ENCODE measurements at regions not wholly inside any gene's neighbourhood (a gene's known extent, or its start where the extent isn't known, plus 50 kb on each side); places are given as distances from the start of the nearest gene placed in this dataset.

DNA sequence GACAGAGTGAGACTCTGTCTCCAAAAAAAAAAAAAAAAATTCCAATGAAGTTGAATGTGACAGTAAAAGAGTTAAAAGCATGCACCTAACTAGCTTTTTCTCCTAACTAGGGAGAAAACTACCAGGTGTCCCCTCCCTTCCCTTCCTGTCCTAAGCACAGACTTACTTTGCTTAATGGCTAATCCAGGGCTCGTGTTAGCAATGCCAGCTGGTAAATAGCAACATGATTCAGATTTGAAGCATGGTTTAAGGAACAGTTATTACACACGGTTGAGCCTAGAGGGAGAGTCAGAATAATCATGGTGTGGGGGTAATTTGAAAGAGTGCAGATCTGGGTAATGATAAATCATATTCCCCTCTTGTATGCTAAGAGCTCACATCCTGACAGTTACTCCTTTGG lies 338.3 kb downstream of the STIM2 start:
- Histone ChIP-seq H2BK15ac (replicated peaks; ENCODE audit: low read depth) (no peak overlapping the region), H2BK5ac (ENCODE audit: low read length) (no peak overlapping the region), H3K9ac (ENCODE audit: low read length) (no peak overlapping the region), H3K56ac (ENCODE audit: low read length) (no peak overlapping the region), H3K4me2 (ENCODE audit: low read length) (no peak overlapping the region), H3K4ac (ENCODE audit: low read depth, low read length) (no peak overlapping the region), H4K5ac (ENCODE audit: low read length) (no peak overlapping the region), H4K8ac (ENCODE audit: low read depth, low read length) (no peak overlapping the region), H3K23ac (ENCODE audit: low read length) (no peak overlapping the region), H2BK120ac (ENCODE audit: low read depth, low read length) (no peak overlapping the region), H3K4me1 (ENCODE audit: control insufficient read depth, low read depth, low read length) (no peaks in the 10 kb centered on the region), H3K36me3 (ENCODE audit: control insufficient read depth, insufficient read depth, low read length) (no peaks in the 10 kb centered on the region), H2AK5ac (ENCODE audit: low read length) (no peak overlapping the region), H3K79me2 (ENCODE audit: control insufficient read depth, insufficient read depth, low read length) (no peaks in the 10 kb centered on the region), H3K79me1 (ENCODE audit: low read length) (no peaks in the 10 kb centered on the region), H3K27ac (ENCODE audit: low read depth, low read length) (no peak overlapping the region), H3K4me3 (ENCODE audit: low read length) (no peak overlapping the region), H3K27me3 (ENCODE audit: insufficient read depth, low read length, poor library complexity) (no peaks in the 10 kb centered on the region), H3K18ac (ENCODE audit: low read length) (no peak overlapping the region)
- DNase-seq, result no peak
- no CpG with 5 or more reads among the region's 2 CpGs for WGBS (ENCODE audit: extremely low coverage, insufficient coverage, low lambda C conversion rate)

DNA sequence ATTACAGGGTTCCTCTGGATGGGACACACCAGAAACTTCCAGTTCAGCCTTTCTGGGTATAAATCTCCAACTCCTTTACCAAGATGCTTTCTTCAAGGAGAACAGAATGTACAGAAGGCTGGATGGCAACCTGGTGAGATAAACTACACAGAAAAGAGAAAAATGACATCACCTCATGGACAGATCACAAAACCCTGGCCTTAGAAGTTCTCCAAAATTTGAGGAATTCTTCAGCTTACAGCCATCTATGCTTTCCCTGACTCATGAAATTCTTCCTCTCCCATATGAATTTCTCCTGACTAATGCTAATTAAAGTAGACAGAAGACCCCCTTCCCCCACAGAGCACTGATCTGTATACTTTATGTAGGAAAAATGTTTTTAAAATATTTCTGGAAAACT lies 345.4 kb downstream of the STIM2 start:
- H3K27ac ChIP-seq (ENCODE audit: low read depth, low read length), result no peak overlapping the region
- no peak overlapping the region for H2BK120ac ChIP-seq (ENCODE audit: low read depth, low read length)
- no peak overlapping the region for H3K56ac ChIP-seq (ENCODE audit: low read length)
- no peak overlapping the region for H4K8ac ChIP-seq (ENCODE audit: low read depth, low read length)
- no peak overlapping the region for H2BK15ac ChIP-seq (replicated peaks; ENCODE audit: low read depth)
- H2AK5ac ChIP-seq (ENCODE audit: low read length), result no peak overlapping the region
- H3K4me1 ChIP-seq (ENCODE audit: control insufficient read depth, low read depth, low read length), result no peaks in the 10 kb centered on the region
- H3K36me3 ChIP-seq (ENCODE audit: control insufficient read depth, insufficient read depth, low read length), result no peaks in the 10 kb centered on the region
- H3K27me3 ChIP-seq (ENCODE audit: insufficient read depth, low read length, poor library complexity), result no peaks in the 10 kb centered on the region
- no peak for DNase-seq
- H3K79me2 ChIP-seq (ENCODE audit: control insufficient read depth, insufficient read depth, low read length), result no peaks in the 10 kb centered on the region
- no peak overlapping the region for H3K4me2 ChIP-seq (ENCODE audit: low read length)
- no peaks in the 10 kb centered on the region for H3K79me1 ChIP-seq (ENCODE audit: low read length)
- no peak overlapping the region for H3K9ac ChIP-seq (ENCODE audit: low read length)
- no peak overlapping the region for H3K4ac ChIP-seq (ENCODE audit: low read depth, low read length)
- no peak overlapping the region for H4K5ac ChIP-seq (ENCODE audit: low read length)
- no peak overlapping the region for H2BK5ac ChIP-seq (ENCODE audit: low read length)
- no peak overlapping the region for H3K4me3 ChIP-seq (ENCODE audit: low read length)
- no peak overlapping the region for H3K23ac ChIP-seq (ENCODE audit: low read length)
- no peak overlapping the region for H3K18ac ChIP-seq (ENCODE audit: low read length)

DNA sequence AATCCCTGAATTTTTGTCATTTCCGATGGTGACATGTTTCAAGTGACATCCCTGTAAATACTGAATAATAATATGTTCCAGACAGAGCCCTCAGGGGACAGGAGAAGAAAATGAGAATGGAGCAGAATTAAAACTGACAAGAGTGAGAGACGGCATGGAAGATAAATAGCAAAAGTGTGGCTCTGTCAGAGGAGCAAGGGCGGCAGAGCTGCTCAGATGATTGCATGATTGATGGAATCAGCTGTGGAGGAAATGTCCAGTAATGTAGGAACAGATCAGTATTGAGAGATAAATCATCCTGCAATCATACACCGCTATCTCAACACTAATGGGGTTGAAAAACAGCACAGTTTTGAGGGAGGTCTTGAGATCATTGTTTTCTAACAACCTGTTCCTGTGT lies 350.3 kb downstream of the STIM2 start:
- Histone ChIP-seq H3K4me1 (ENCODE audit: control insufficient read depth, low read depth, low read length) (no peaks in the 10 kb centered on the region), H3K4ac (ENCODE audit: low read depth, low read length) (no peak overlapping the region), H3K4me3 (ENCODE audit: low read length) (no peak overlapping the region), H2BK120ac (ENCODE audit: low read depth, low read length) (no peak overlapping the region), H3K18ac (ENCODE audit: low read length) (no peak overlapping the region), H3K56ac (ENCODE audit: low read length) (no peak overlapping the region), H3K27me3 (ENCODE audit: insufficient read depth, low read length, poor library complexity) (no peaks in the 10 kb centered on the region), H3K9ac (ENCODE audit: low read length) (no peak overlapping the region), H4K8ac (ENCODE audit: low read depth, low read length) (no peak overlapping the region), H3K27ac (ENCODE audit: low read depth, low read length) (no peak overlapping the region), H3K36me3 (ENCODE audit: control insufficient read depth, insufficient read depth, low read length) (no peaks in the 10 kb centered on the region), H3K4me2 (ENCODE audit: low read length) (no peak overlapping the region), H2BK5ac (ENCODE audit: low read length) (no peak overlapping the region), H3K23ac (ENCODE audit: low read length) (no peak overlapping the region), H2BK15ac (replicated peaks; ENCODE audit: low read depth) (no peak overlapping the region), H2AK5ac (ENCODE audit: low read length) (no peak overlapping the region), H3K79me1 (ENCODE audit: low read length) (no peaks in the 10 kb centered on the region), H4K5ac (ENCODE audit: low read length) (no peak overlapping the region), H3K79me2 (ENCODE audit: control insufficient read depth, insufficient read depth, low read length) (no peaks in the 10 kb centered on the region)
- no CpG with 5 or more reads among the region's 4 CpGs for WGBS (ENCODE audit: extremely low coverage, insufficient coverage, low lambda C conversion rate)
- no peak for DNase-seq

DNA sequence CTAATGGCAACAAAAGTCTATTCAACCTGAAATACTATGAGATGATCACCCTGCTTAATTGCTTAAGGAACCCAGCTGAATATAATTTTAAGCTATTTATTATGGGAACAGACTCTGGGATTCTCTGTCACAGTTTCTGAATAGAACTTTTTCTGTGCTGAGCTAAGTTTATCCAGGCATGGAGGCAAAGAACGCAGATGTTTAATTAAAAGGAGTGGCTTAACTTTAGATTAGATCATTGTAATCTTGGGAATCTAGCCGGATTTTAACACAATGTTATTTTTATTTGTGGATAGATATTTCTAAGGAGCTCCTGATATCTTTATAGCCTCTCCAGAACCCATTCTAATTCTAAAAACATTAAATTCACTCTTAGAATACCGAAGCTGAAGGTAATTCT lies 353.4 kb downstream of the STIM2 start:
- no peak overlapping the region for H2AK5ac ChIP-seq (ENCODE audit: low read length)
- no peak overlapping the region for H2BK120ac ChIP-seq (ENCODE audit: low read depth, low read length)
- H3K18ac ChIP-seq (ENCODE audit: low read length), result no peak overlapping the region
- no peak overlapping the region for H3K4me2 ChIP-seq (ENCODE audit: low read length)
- no peak overlapping the region for H2BK5ac ChIP-seq (ENCODE audit: low read length)
- H3K4me1 ChIP-seq (ENCODE audit: control insufficient read depth, low read depth, low read length), result no peaks in the 10 kb centered on the region
- H3K27ac ChIP-seq (ENCODE audit: low read depth, low read length), result no peak overlapping the region
- H3K79me2 ChIP-seq (ENCODE audit: control insufficient read depth, insufficient read depth, low read length), result no peaks in the 10 kb centered on the region
- H3K27me3 ChIP-seq (ENCODE audit: insufficient read depth, low read length, poor library complexity), result no peaks in the 10 kb centered on the region
- no peak overlapping the region for H3K4ac ChIP-seq (ENCODE audit: low read depth, low read length)
- no peak overlapping the region for H3K23ac ChIP-seq (ENCODE audit: low read length)
- H3K9ac ChIP-seq (ENCODE audit: low read length), result no peak overlapping the region
- no CpG with 5 or more reads among the region's 3 CpGs for WGBS (ENCODE audit: extremely low coverage, insufficient coverage, low lambda C conversion rate)
- no peaks in the 10 kb centered on the region for H3K79me1 ChIP-seq (ENCODE audit: low read length)
- H3K4me3 ChIP-seq (ENCODE audit: low read length), result no peak overlapping the region
- no peak overlapping the region for H3K56ac ChIP-seq (ENCODE audit: low read length)
- H4K8ac ChIP-seq (ENCODE audit: low read depth, low read length), result no peak overlapping the region
- H3K36me3 ChIP-seq (ENCODE audit: control insufficient read depth, insufficient read depth, low read length), result no peaks in the 10 kb centered on the region
- no peak for DNase-seq
- no peak overlapping the region for H2BK15ac ChIP-seq (replicated peaks; ENCODE audit: low read depth)
- no peak overlapping the region for H4K5ac ChIP-seq (ENCODE audit: low read length)

DNA sequence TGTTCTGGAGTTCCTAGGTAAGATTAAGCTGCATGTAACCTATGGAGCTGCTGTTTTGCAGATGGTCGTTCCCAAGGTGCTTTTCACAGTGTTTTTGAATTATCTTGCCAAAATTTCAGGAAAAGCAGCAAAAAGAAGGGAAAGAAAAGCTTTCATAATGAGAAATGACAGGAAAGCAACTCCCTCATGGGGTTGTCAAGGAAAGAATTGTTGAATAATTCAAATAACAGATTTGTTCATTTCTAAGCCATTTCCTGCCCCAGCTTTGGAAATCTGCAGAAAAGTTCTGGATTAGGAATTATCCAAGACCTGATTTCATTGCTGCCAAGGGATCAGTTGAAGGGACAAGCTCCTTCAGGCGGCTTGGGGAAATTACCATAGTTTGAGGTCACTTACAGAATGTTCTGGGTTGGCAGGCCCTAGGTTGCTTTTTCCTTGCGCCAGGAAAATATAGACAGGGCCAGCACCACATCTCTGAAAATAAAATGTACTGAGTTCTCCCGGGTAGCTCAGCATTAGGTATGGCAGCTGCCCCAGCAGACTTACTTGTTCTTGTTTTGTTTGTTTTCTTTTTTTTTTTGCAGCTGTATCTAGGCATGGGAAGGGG lies 354.7 kb downstream of the STIM2 start:
- H2BK120ac ChIP-seq (ENCODE audit: low read depth, low read length), result no peak overlapping the region
- H3K4me1 ChIP-seq (ENCODE audit: control insufficient read depth, low read depth, low read length), result no peaks in the 10 kb centered on the region
- no peaks in the 10 kb centered on the region for H3K79me1 ChIP-seq (ENCODE audit: low read length)
- H3K9ac ChIP-seq (ENCODE audit: low read length), result no peak overlapping the region
- no peak overlapping the region for H2BK5ac ChIP-seq (ENCODE audit: low read length)
- H3K27ac ChIP-seq (ENCODE audit: low read depth, low read length), result no peak overlapping the region
- no peaks in the 10 kb centered on the region for H3K79me2 ChIP-seq (ENCODE audit: control insufficient read depth, insufficient read depth, low read length)
- H3K23ac ChIP-seq (ENCODE audit: low read length), result no peak overlapping the region
- H4K8ac ChIP-seq (ENCODE audit: low read depth, low read length), result no peak overlapping the region
- no peak overlapping the region for H4K5ac ChIP-seq (ENCODE audit: low read length)
- no peak overlapping the region for H3K56ac ChIP-seq (ENCODE audit: low read length)
- H3K36me3 ChIP-seq (ENCODE audit: control insufficient read depth, insufficient read depth, low read length), result no peaks in the 10 kb centered on the region
- no peak overlapping the region for H2AK5ac ChIP-seq (ENCODE audit: low read length)
- H3K27me3 ChIP-seq (ENCODE audit: insufficient read depth, low read length, poor library complexity), result no peaks in the 10 kb centered on the region
- no peak overlapping the region for H3K18ac ChIP-seq (ENCODE audit: low read length)
- no peak overlapping the region for H3K4me2 ChIP-seq (ENCODE audit: low read length)
- no peak overlapping the region for H2BK15ac ChIP-seq (replicated peaks; ENCODE audit: low read depth)
- no peak overlapping the region for H3K4ac ChIP-seq (ENCODE audit: low read depth, low read length)
- no CpG with 5 or more reads among the region's 4 CpGs for WGBS (ENCODE audit: extremely low coverage, insufficient coverage, low lambda C conversion rate)
- no peak for DNase-seq
- H3K4me3 ChIP-seq (ENCODE audit: low read length), result no peak overlapping the region

DNA sequence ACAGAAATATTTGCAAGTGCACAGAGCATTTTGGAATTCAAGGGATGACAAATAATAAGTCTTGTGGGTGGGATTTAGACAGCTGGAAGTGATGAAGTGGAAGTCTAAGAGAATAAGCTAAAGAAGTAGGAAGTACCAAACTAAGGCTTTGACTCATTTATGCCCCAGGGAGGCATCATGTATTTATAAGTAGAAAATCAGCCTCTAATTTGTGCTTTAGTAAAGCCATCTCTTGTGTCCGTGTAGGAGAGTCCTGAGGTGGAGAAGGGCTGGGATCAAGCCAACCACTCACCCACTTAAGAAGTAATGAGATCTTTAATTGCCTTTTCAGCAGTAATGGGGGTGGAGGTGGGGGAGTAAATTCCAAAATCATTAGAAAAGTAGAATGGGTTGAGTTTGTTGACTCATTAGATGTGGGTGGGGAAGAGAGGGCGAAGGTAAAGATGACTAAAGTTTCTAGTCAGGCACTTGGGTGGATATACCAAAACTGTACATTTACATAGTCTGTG lies 356.7 kb downstream of the STIM2 start:
- Histone ChIP-seq H3K27me3 (ENCODE audit: insufficient read depth, low read length, poor library complexity) (no peaks in the 10 kb centered on the region), H3K36me3 (ENCODE audit: control insufficient read depth, insufficient read depth, low read length) (no peaks in the 10 kb centered on the region), H2AK5ac (ENCODE audit: low read length) (no peak overlapping the region), H3K27ac (ENCODE audit: low read depth, low read length) (no peak overlapping the region), H3K4me2 (ENCODE audit: low read length) (no peak overlapping the region), H3K23ac (ENCODE audit: low read length) (no peak overlapping the region), H3K4me3 (ENCODE audit: low read length) (no peak overlapping the region), H2BK5ac (ENCODE audit: low read length) (no peak overlapping the region), H3K4ac (ENCODE audit: low read depth, low read length) (no peak overlapping the region), H3K56ac (ENCODE audit: low read length) (no peak overlapping the region), H2BK120ac (ENCODE audit: low read depth, low read length) (no peak overlapping the region), H3K79me2 (ENCODE audit: control insufficient read depth, insufficient read depth, low read length) (no peaks in the 10 kb centered on the region), H4K5ac (ENCODE audit: low read length) (no peak overlapping the region), H3K4me1 (ENCODE audit: control insufficient read depth, low read depth, low read length) (no peaks in the 10 kb centered on the region), H3K79me1 (ENCODE audit: low read length) (no peaks in the 10 kb centered on the region), H4K8ac (ENCODE audit: low read depth, low read length) (no peak overlapping the region), H3K18ac (ENCODE audit: low read length) (no peak overlapping the region), H3K9ac (ENCODE audit: low read length) (no peak overlapping the region), H2BK15ac (replicated peaks; ENCODE audit: low read depth) (no peak overlapping the region)
- no peak for DNase-seq
- no CpG with 5 or more reads among the region's 2 CpGs for WGBS (ENCODE audit: extremely low coverage, insufficient coverage, low lambda C conversion rate)

Measured in mesendoderm (in vitro differentiated cells).